Suppressor macrophage treated with lipopolysaccharide for 4 hours (primary cell): ENCODE measurements at regions not wholly inside any gene's neighbourhood (a gene's known extent, or its start where the extent isn't known, plus 50 kb on each side); places are given as distances from the start of the nearest gene placed in this dataset.

Experiments
- DNase-seq: peaks from one replicate; pipeline ENCODE4 v3.0.0-alpha.2; 2020

DNA sequence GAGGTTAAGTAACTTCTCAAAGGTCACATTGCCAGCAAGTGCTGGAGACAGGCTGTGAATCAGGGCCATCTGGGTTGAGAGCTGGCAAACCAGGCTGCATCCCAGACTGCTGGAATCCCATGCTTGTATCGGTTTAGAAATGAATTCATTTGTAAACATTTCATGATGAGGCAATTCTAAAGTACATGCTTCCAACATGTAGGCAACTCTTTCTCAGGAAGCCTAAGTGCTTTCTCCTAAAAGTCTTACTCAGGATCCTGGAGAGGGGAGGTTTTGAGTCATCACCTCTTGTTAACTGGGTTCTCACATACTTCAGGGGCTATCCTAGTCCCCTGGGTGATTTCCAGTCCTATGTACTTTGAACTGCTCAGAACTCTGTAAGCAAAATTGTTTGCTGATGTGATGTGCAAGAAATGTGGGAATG is 416.5 kb downstream of the MEIS1 start:
- no peak for DNase-seq

DNA sequence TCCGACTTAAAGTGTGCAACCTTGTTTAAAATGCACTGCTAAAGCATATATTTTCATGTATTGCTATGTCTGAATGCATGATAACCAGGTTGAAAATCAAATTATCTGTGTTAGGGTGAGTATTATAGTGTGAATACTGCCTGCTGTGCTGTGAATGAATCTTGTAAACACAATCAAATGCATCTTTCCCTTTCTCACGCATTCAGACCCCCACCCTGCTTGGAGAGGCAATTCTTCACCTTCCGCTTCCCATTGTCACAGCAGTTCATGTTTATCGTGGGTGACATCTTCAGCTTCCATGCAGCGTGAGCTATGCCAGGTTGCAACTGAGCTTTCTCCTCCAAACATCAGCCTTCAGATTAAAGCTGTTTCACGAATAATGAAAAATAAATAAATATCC is 418.0 kb downstream of the MEIS1 start:
- DNase-seq: no peak

DNA sequence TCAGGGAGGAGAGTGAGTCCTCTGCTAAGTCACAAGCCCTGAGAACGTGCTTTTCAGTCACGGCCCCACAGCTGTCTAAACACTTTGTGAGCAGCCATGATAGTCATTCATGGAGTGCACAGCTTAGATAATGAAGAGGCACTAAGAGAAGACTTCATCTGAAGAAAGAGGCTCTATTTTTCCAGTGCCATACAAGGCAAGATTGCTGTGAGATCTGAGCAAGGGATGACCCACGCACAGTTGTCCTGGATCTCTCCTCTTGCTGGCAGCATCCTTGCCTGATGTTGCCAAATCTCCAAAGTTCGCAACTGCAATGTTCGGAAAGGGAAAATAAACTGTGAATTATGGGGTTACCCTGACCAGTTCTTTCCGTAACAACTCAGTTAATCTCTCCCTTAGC is 418.7 kb downstream of the MEIS1 start:
- DNase-seq: no peak

DNA sequence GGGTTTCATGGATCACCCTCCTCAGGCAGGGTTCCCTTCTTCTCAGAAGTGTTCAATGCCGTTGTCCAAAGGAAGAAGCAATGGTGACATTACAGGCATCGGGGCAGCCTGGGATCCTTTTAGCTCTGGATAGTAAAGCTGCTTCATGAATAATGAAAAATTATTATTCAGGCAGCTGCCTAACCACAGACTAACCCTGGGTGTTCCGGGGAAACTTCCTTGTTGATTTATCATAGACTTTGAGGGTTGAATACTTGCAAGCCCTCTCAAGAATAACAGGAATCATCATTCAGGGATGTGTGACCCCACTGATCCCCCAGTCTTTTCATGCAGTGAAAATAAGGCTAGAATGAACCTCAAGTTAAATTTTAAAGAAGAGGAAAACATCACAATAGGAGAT is 419.4 kb downstream of the MEIS1 start:
- DNase-seq: no peak

DNA sequence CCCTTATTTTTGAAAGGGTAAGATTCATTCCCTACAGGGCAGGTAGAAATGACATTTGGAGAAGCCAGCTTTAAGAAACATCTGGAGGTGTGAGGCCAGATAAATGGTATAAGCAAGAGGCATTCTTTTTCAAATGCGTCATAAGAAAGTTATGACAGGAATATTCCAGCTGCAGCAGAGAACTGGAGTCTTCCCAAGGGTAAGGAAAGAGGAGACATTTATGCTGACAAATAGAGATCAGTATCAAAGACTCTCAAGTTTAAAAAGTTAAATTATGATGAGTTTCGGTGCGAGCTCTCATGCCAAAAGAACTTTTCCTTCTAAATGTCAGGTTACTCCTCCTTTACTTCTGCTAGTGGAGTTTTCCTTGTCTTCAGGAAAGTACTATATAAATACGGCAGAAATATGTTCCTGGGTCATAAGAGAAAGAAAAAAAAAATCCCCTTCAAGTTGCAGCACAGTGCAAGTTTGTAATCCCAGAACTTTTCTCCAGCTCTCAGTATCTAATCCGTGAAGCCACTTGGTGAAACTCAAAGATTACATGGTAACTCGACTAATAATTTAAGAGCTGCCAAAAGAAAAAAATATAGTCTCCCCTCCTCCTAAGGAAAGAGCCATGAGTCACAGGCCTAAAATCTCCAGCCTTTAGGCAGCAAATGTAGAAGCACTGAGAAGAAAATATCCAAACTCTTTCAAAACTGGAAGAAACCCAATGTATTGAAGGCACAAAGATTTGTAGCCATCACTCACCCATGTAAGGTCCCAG is 428.1 kb downstream of the MEIS1 start:
- no peak for DNase-seq

DNA sequence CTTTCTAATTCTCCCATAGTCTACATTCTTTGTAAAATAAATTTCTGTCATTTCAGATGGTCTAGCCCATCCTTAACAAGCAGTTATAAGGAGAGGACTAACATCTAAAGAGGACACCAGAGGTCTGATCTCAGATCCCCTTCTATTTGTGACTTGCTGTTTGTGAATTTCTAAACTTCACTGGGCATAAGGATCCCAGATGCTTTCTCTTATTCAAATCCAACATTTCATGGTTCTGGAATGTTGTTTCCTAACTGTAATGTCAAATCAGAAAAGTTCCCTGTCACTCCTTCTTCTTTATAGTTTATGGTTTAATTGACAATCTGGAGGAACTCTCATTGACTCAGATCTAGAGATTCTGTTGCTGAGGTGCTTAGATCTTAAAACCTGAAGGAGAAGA is 430.2 kb downstream of the MEIS1 start:
- no peak for DNase-seq

DNA sequence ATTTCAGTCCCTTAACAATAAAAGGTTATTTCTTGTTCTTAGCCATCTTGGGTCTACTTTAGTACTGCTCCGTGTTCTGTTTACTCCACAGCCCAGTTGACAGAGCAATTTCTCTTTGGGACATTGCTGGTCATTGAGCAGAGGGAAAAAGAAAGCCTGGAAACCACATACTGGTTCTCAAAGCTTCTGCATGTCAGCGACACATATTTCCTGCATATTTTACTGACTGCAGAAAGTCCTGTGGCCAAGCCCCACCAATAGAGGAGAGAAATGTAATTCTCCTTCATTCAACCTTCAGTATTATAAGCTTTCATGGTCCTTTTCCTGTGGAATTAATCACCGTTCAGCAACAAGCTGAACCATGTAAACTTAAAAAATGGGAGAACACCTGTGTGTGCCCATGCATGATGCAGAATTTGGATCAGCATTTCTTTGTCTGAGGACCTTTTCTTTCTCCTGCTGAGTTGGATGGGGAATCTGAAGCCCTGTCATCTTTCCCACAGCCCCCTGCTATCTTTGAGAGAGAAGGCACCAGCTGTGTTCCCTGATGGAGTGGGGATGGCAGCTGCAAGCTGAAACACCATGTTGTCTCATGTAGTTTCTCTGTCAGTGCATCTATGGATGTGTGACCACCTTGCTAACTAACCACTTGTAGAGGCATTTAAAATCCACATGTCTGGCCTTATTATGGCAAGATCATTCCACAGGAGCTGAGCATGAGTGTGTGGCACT is 431.6 kb downstream of the MEIS1 start:
- DNase-seq: no peak

DNA sequence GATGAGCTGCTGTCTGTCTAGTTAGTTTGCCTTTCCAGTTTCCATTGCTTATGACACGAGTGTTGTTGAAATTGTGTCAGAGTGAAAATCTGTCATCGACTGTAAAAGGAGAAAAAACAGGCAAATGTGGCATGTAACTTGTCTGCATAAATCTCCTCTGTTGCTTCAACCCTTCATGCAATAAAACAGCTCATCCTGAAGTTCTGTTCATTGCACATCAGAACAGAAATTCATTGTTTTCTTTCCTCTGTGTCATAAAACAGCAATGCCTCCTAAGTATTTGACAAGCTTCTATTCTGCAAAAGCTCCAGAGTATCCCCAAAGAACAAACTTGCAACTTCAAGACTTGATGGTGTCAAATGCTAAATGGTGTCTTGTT is 432.1 kb downstream of the MEIS1 start:
- DNase-seq: no peak

DNA sequence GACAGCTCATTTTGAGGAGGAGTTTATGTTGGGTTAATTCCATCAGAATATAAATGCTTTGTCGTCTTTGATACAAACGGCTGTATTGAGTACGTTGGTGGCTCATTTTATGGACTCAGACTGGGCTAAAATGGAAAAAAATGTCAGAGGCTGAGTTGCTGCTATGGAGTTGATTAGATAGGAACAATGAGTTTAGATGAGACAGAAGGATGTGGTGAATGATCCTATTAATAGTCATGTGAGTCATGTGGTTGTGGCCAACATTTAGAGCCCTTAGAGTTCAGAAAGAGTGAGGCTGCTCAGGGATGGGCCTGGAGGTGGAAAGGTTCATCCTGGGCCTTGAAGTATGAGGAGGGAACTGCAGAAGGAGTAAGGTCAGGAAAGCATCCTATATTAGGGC is 434.2 kb downstream of the MEIS1 start:
- no peak for DNase-seq

DNA sequence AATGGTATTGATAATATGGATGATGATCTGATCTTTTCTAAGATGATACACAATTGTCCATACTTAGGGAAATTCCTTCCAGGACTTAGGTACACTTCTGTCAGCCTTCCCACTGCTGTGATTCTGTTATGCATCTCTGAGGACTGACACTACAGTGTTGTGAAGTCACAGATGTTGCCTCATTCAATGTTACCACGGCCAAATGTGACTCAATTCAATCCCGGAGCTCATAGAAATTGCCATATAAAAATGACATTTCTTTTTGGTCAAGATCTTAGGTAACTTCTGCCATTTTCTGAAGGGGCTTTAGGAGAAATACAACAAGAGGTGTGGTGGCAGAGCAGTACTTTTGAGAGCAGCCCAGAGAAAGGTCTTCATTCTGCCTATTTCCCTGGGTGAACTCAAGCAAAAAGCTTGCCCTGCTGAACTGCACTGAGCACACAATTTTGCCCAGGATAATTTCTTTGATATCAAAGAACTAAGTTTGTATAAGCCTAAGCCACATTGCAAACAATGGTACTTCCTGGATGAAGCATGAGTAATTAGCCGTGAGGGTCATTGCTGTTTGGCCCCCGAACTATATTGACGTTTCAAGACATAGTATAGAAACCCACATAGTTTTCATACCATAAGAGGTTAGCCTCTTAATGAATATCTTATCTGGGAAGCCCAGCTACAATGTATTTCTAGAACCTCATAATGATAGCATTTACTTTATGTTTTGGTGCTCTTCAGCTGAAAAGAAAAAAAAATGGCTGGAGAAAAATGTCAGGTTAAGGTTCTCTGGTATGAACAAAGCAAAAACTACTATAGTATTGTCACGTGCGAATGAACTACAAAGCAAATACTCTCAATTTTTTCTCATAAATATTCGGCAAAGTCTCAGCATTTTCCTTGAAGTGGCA is 437.4 kb downstream of the MEIS1 start:
- no peak for DNase-seq

DNA sequence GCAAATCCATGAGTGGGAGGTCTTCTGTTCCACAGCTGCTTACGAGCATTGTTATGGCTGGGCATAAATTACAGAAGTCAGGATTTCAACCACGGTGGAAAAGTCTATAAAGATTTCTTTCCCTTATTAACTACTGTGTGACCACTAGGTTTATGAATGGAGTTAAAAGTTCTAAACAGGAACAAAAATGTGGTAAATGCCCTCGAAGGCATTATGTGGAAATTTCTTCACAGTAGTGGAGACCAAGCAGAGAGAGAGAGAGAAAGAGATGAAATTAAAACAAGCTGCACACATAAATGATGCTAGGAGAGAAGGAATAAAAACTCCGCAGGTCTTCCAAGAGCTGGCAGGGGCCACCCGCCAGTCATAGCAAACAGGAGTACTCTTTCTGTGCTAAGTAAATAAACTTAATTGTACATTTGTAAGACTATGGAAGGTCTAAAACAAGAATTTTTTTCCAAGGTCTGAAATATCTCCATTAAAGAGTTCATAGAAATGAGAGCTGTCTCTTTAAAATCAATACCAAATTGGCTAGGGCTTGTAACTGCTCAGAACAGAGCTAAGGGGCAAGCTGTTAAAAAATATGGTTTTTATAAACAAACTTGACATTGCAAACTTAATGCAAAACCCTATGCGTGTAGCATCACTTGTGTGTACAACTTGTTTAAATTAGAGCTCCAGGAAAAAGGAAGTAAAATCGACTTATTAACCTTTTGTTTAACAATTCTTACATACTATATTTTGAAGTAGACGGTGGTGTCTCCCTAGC is 438.2 kb downstream of the MEIS1 start:
- no peak for DNase-seq

DNA sequence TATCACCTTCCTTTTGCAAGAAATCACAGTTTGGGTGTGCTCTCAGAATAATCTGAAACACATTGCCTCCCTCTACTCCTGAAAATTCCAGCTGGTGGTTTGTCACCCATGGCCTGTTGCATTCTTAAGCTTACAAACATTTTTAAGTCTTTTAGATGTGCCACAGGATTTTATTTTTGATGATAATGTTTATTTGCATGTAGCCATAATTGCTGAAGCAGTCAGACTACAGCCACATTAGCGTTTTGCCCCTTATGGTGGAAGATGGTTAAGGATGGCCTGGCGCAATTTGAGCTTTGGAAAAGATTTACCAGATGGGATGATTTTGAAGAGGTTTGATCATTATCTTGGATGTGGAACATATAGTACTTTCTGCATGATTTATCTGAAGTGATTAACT is 439.5 kb downstream of the MEIS1 start:
- no peak for DNase-seq

DNA sequence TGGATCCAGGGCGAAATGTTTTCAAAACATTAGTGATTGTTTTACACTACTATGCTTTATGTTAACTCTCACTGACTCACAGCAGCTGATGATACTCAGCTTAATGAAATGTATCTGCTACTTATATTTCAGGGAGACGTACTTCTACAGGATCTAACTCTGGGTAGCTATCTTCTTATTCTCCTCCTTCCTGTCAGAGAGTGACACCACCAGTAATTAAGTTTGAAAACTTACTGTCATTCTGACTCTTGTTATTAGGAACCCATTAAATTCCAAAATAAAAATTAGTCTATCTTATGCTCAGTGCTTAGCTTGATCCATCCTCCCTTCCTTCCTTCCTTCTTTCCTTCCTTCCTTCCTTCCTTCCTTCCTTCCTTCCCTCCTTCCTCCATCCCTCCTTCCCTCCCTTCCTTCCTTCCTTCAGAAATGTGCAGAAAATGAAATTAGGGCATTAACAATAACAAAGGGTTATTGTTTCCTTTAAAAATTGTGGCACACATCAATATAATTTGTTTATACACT is 441.1 kb downstream of the MEIS1 start:
- no peak for DNase-seq

DNA sequence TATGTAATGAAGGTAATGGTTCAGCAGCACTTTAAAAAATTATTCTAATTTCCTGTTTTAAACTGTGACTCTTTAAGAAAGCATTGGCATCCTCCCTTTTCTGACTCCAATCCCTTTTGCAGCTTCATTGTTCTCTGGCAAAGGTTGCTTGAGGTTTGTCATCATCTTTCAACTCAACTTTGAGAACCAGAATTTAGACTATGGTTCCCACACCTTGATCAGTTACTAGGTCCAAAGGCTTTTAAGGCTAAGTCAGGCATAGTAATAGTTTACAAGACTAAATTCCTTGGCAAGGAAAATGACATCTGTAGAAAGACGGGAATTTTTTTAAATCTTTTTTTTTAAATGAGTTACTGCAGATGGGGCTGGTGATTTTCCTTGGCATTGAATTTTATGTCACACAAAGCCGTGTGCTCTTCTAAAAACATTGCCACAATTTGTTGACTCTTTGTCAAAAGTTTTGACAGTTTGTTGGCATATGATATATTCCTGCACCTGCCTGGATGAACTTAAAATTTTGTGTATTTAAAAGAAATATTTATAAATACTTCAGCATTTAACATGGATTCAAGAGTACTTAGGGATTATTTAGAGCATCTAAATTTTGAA is 451.0 kb downstream of the MEIS1 start:
- no peak for DNase-seq

DNA sequence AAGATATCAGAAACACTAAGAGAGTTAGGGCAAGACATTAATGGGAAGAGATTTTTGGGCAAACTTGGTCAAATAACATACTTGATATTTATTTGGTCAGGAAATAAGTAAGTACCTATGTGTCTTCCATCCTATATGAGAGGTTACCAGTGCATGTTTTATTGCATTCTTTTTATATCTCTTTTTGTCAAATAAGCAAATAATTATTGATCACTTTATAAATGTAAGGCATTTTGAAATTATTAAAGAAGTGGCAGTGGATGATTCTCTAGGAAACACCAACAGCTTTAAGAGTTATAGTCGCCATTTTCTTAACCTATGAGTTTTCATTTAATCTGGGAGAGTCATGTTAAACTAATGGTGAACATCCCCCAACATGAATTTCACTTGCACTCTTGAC is 453.3 kb downstream of the MEIS1 start:
- no peak for DNase-seq

DNA sequence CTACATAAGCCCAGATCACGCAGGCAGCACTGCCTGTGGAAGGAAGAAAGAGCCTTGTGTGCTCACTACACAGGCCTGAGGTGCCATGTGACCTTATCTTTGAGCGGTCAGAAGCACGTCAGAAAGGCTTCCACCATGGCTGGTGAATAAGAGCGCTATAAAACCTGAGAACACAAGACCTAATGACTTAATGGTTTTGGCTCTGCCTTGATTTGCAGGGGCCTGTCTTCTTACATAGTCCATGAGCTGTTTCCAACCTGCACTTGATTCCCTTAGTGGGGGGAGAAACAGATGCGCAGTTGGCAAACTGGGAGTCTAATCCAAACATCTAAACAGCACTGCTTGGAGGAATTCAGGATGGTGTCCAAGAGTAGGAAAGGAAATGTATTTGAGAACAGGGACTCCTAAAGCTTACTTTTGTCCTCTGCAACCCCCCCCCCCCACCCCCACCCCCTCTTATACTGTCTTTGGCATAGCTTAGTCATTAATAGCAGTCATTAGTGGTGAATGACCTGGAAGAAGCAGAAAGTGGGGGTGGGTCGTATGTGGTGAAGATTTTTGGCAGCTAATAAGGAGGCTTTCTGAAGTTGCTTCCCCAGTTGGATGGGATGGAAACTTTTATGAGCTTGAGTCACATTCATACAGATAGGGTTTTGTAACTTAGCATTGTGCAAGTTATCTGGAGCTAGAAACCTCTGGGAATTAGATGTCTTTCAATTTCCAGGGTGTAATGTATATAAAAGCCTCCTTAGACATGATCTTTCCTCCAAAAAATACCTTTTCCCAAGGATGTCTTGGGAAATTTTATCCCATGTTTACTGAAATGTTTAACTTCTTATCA is 454.1 kb downstream of the MEIS1 start:
- DNase-seq: no peak

DNA sequence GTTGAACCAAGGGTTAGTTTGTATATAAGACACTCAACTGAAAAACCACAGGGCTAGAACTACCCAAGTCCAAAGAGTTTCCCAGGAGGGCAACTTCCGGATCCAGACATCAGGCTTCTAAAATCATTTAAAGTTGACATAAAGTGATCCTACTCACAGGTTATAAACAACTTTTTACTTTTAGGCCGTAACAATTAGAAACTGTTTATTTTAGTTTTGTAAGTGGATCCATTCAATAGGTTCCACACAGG is 454.6 kb downstream of the MEIS1 start:
- DNase-seq: no peak

DNA sequence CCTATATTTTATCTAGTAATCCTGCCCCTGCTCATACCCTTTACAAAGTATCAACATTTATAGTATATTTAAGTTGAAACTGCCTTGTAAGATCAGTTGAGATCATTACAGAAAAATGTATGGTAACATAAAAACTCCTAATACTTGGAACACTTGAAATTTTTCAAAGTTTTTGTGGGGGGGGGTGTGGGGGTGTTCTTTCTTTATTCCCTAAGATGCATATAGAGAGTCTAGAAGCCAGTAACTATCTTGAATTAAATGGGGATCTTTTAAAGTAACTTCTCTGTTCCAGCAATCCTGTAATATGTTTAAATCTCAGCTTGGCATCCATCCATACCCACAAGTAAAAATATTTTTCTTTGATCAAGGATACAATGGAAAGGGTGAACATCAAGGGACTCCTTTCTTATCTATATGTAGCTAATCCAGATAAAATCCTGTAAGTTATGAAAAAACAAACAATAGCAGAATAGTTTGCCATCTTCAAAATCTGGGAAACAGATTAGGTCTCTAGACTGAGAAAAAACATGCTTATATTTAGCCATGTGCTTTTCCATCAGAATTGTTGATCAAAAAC is 455.3 kb downstream of the MEIS1 start:
- DNase-seq: no peak

DNA sequence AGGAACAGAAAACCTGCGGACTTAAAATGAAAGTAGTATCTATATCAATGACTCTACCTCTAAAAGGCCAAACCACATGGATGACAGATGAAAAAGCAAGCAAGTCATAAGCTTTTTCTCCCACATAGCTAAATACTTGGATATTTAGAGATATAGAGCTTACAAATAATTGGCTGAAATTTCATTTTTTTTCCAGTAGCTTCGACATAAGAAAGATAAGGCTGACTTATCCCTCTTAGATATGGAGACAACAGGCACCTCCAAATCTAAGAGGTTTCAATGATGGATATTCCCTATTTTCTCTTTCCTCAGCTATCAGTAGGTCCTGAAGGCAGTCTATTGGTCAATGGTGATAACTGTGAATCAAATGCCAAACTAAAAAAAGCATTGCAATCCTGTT is 460.3 kb downstream of the MEIS1 start:
- DNase-seq: no peak

DNA sequence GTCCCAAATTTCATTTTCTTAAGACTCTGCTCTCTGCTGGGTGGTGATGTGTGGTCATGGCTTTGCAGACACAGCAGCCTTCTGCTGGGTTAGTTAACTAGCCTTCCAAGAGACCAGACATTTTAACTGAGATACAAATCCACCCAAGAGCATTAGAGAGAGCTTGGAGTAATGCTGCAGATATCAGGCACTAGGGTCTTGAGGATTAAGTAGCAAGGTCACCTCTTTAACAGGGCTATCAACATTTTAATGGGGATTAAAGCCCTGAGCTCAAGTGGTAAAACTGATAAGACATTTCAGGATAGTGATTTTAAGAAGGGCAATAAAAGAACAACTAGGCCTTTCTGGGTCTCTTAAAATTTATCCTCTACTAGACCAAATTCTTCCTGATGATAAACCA is 461.2 kb downstream of the MEIS1 start:
- no peak for DNase-seq

DNA sequence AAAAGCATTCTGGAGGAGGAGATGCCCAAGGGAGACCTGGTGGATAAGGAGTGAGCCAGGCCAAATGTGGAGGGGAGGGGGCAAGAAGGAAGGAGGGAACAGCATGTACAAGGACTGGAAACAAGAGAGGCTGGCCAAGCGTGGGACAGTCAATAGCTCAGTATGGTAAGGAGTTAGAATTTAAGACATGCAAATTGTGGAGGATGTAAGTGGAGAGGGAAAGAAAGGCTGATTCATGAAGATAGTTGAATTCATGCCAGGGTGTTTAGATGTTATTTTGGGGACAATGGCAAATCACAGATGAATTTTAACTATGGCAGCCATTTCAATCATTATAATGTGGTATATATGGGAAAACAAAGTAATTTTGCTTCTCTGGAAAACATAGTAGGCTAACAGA is 462.3 kb downstream of the MEIS1 start:
- DNase-seq: no peak
